ENCODE measurements at regions not wholly inside any gene's neighbourhood (a gene's known extent, or its start where the extent isn't known, plus 50 kb on each side); places are given as distances from the start of the nearest gene placed in this dataset.

DNA sequence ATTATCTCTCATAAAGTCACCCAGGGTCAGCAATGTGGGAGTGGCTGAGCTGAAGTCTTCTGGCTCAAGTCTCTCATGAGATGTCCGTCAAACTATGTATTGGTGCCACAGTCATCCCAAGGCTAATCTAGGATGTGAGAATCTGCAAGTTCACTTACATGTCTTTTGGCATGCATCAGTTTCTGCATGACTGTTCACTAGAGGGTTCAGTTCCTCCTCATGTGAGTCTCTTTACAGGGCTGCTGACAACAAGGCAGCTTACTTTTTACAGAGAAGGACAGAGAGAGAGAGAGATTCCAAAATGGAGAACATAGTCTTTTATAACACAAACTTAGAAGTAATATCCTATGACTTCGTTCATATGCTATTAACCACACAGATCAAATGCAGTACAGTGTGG, 328.8 kb upstream of the SLITRK1 start:
- no peaks in the 10 kb centered on the region for H3K27me3 ChIP-seq
- H2AFZ ChIP-seq: no peak overlapping the region
- no peak overlapping the region for H3K4me2 ChIP-seq
- no peaks in the 10 kb centered on the region for H3K36me3 ChIP-seq (replicated peaks; ENCODE audit: insufficient read depth, low read depth)
- H3K9me2 ChIP-seq (replicated peaks; ENCODE audit: insufficient read depth): no peaks in the 10 kb centered on the region
- H3K4me3 ChIP-seq: no peak overlapping the region
- H3K79me2 ChIP-seq: no peaks in the 10 kb centered on the region
- TF ChIP-seq EZH2phosphoT487 (IDR thresholded peaks at IDR 0.05; ENCODE audit: low read depth, severe bottlenecking, unreplicated experiment): no peak
- TF ChIP-seq CTCF (IDR thresholded peaks at IDR 0.05; ENCODE audit: poor library complexity): no peak
- TF ChIP-seq EZH2 (IDR thresholded peaks at IDR 0.05; ENCODE audit: borderline replicate concordance): no peak
- no peaks in the 10 kb centered on the region for H3K4me1 ChIP-seq (ENCODE audit: insufficient read depth)
- H4K20me1 ChIP-seq (ENCODE audit: insufficient read depth, poor library complexity, severe bottlenecking): no peaks in the 10 kb centered on the region
- H3K9me3 ChIP-seq (ENCODE audit: low read depth): no peaks in the 10 kb centered on the region
- 97% methylated on average over 2 of the region's 2 CpGs for WGBS (ENCODE audit: low lambda C conversion rate, missing lambda C conversion rate)
- DNase-seq (ENCODE audit: low spot score): no peak
- H3K27ac ChIP-seq: no peak overlapping the region

GRCh38 chr13:84208246-84208910, 326.1 kb upstream of the SLITRK1 start:
- no peak for DNase-seq (ENCODE audit: low spot score)
- no peaks in the 10 kb centered on the region for H3K9me2 ChIP-seq (replicated peaks; ENCODE audit: insufficient read depth)
- H4K20me1 ChIP-seq (ENCODE audit: insufficient read depth, poor library complexity, severe bottlenecking): no peaks in the 10 kb centered on the region
- H2AFZ ChIP-seq: no peak overlapping the region
- no peak for TF ChIP-seq CTCF (IDR thresholded peaks at IDR 0.05; ENCODE audit: poor library complexity)
- TF ChIP-seq EZH2phosphoT487 (IDR thresholded peaks at IDR 0.05; ENCODE audit: low read depth, severe bottlenecking, unreplicated experiment): no peak
- no peak for TF ChIP-seq EZH2 (IDR thresholded peaks at IDR 0.05; ENCODE audit: borderline replicate concordance)
- no peaks in the 10 kb centered on the region for H3K36me3 ChIP-seq (replicated peaks; ENCODE audit: insufficient read depth, low read depth)
- H3K79me2 ChIP-seq: no peaks in the 10 kb centered on the region
- 72% methylated on average over 7 of the region's 7 CpGs for WGBS (ENCODE audit: low lambda C conversion rate, missing lambda C conversion rate)
- no peaks in the 10 kb centered on the region for H3K9me3 ChIP-seq (ENCODE audit: low read depth)
- H3K27me3 ChIP-seq: no peaks in the 10 kb centered on the region
- no peaks in the 10 kb centered on the region for H3K4me1 ChIP-seq (ENCODE audit: insufficient read depth)
- H3K4me2 ChIP-seq: no peak overlapping the region
- no peak overlapping the region for H3K4me3 ChIP-seq
- no peak overlapping the region for H3K27ac ChIP-seq

DNA sequence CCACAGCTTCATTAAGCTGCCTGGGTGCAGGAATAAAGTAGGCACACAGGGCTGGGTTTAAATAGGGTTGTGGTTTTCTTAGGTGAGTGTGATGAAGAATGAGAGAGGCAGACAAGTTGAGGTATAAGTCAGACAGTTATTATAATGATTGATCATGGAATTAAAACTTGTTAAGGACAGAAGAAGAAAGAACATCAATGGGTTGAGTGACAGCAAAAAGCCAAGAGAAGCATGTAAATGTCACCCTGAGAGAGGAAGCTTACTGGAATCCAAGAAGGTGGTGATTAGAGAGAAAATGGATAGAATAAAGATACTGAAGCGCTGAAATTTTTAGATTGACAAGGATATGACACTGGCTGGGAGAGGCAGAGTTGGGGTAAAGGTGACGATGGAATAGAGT, 325.2 kb upstream of the SLITRK1 start:
- no peaks in the 10 kb centered on the region for H3K4me1 ChIP-seq (ENCODE audit: insufficient read depth)
- H3K27ac ChIP-seq: no peak overlapping the region
- H3K4me2 ChIP-seq: no peak overlapping the region
- no peak for DNase-seq (ENCODE audit: low spot score)
- H3K9me3 ChIP-seq (ENCODE audit: low read depth): no peaks in the 10 kb centered on the region
- H3K79me2 ChIP-seq: no peaks in the 10 kb centered on the region
- no peaks in the 10 kb centered on the region for H3K9me2 ChIP-seq (replicated peaks; ENCODE audit: insufficient read depth)
- H3K27me3 ChIP-seq: no peaks in the 10 kb centered on the region
- 94% methylated on average over 2 of the region's 2 CpGs for WGBS (ENCODE audit: low lambda C conversion rate, missing lambda C conversion rate)
- no peaks in the 10 kb centered on the region for H3K36me3 ChIP-seq (replicated peaks; ENCODE audit: insufficient read depth, low read depth)
- no peak overlapping the region for H3K4me3 ChIP-seq
- TF ChIP-seq EZH2 (IDR thresholded peaks at IDR 0.05; ENCODE audit: borderline replicate concordance) (no peak), EZH2phosphoT487 (IDR thresholded peaks at IDR 0.05; ENCODE audit: low read depth, severe bottlenecking, unreplicated experiment) (no peak), CTCF (IDR thresholded peaks at IDR 0.05; ENCODE audit: poor library complexity) (no peak)
- H4K20me1 ChIP-seq (ENCODE audit: insufficient read depth, poor library complexity, severe bottlenecking): no peaks in the 10 kb centered on the region
- H2AFZ ChIP-seq: no peak overlapping the region
